SK-N-SH treated with all-trans-retinoic acid at 6 μM for 48 hours (cell line): ENCODE measurements at regions not wholly inside any gene's neighbourhood (a gene's known extent, or its start where the extent isn't known, plus 50 kb on each side); places are given as distances from the start of the nearest gene placed in this dataset.

Experiments
- CSDC2 ChIP-seq: fragments of 250-450 bp; sonication (Bioruptor Pico); IDR thresholded peaks from 2 replicates; pipeline ENCODE4 v1.5.0; 2020; ENCODE audit warnings: mild to moderate bottlenecking, moderate library complexity
- PATZ1 ChIP-seq: fragments of 250-450 bp; sonication (Bioruptor Pico); IDR thresholded peaks from 2 replicates; pipeline ENCODE4 v1.8.0; 2020; ENCODE audit warnings: mild to moderate bottlenecking, moderate library complexity, borderline replicate concordance
- PPARA ChIP-seq: fragments of 250-450 bp; sonication (Bioruptor Pico); IDR thresholded peaks from 2 replicates; pipeline ENCODE4 v1.5.0; 2020; ENCODE audit warnings: mild to moderate bottlenecking, borderline replicate concordance
- RARB ChIP-seq: fragments of 250-450 bp; sonication (Bioruptor Pico); IDR thresholded peaks from 2 replicates; pipeline ENCODE4 v1.8.0; 2021; ENCODE audit warnings: mild to moderate bottlenecking, moderate library complexity
- ZNF8 ChIP-seq: fragments of 450-650 bp; formaldehyde crosslinking; IDR thresholded peaks from 2 replicates; pipeline ENCODE4 v1.5.0; 2020; ENCODE audit warnings: mild to moderate bottlenecking, moderate library complexity
- TF ChIP-seq, protein P1 (sequence below): fragments of 250-450 bp; sonication (Bioruptor Pico); IDR thresholded peaks from 2 replicates; pipeline ENCODE4 v1.8.0; 2021; ENCODE audit warnings: low read depth, mild to moderate bottlenecking, moderate library complexity, borderline replicate concordance

DNA sequence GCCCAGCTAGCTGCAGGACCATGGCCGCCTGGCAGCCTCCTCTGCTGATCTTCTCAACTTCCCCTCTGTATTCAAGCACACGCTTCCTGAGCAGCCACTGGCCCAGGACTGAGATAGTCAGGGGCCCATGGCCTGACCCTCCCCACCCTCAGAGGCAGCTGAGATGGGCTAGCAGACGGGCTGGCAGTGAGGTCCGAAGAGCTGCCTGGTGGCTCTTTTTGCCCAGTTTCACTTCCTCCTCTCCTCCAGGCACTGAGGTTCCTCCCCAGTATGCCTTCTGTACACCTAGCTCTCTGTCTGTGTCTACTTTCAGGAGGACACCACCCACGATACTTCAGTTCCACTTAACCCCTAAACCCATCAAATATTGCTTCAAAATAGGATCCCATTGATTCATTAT lies 395.6 kb downstream of the TNS3 start:
- TF ChIP-seq PATZ1 (CRISPR knock-in tag) = no peak
- no peak for TF ChIP-seq RARB
- TF ChIP-seq CSDC2 = no peak
- TF ChIP-seq ZNF8 (CRISPR knock-in tag) = no peak
- no peak for TF ChIP-seq PPARA (CRISPR knock-in tag)
- TF ChIP-seq, protein P1, sequence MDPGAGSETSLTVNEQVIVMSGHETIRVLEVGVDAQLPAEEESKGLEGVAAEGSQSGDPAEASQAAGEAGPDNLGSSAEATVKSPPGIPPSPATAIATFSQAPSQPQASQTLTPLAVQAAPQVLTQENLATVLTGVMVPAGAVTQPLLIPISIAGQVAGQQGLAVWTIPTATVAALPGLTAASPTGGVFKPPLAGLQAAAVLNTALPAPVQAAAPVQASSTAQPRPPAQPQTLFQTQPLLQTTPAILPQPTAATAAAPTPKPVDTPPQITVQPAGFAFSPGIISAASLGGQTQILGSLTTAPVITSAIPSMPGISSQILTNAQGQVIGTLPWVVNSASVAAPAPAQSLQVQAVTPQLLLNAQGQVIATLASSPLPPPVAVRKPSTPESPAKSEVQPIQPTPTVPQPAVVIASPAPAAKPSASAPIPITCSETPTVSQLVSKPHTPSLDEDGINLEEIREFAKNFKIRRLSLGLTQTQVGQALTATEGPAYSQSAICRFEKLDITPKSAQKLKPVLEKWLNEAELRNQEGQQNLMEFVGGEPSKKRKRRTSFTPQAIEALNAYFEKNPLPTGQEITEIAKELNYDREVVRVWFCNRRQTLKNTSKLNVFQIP (CRISPR knock-in tag) = no peak
